Ovary (tissue), 3 donors: ENCODE measurements at regions not wholly inside any gene's neighbourhood (a gene's known extent, or its start where the extent isn't known, plus 50 kb on each side); places are given as distances from the start of the nearest gene placed in this dataset.

ENCODE experiments used
- CTCF ChIP-seq, 3 donors: fragments of 450-650 bp in 2 of 3; fragments of 200-600 bp in 1 of 3; IDR thresholded peaks; one replicate each; pipeline versions ENCODE4 v1.5.1 to v1.8.0; 2016 to 2022; ENCODE audit warnings: antibody characterized with exemption in 3 of 3, mild to moderate bottlenecking in 1 of 3
- POLR2A ChIP-seq: fragments of 450-650 bp; IDR thresholded peaks from one replicate; pipeline ENCODE4 v1.6.1; 2017; ENCODE audit warnings: antibody characterized with exemption, mild to moderate bottlenecking, moderate library complexity
- donor health status: DM: no; HTN: no; CAD: no.

- TF ChIP-seq CTCF (IDR thresholded peaks at IDR 0.05) (no peak), POLR2A (no peak)
Observed at GRCh38 chr3:22378869-22379268, 627.9 kb upstream of the ZNF385D start.
